ENCODE measurements at regions not wholly inside any gene's neighbourhood (a gene's known extent, or its start where the extent isn't known, plus 50 kb on each side); places are given as distances from the start of the nearest gene placed in this dataset.

GRCh38 chr7:18201350-18201749 lies 173.7 kb upstream of the PRPS1L1 start:
- DNase-seq (ENCODE audit: low spot score) = no peak
- H4K8ac ChIP-seq (ENCODE audit: low read depth, low read length) = no peak overlapping the region
- no peaks in the 10 kb centered on the region for H3K9me3 ChIP-seq (replicated peaks in 1 of 2; ENCODE audit: control insufficient read depth in 2 of 2, insufficient read depth in 1 of 2, low read depth in 1 of 2, low read length in 2 of 2)

GRCh38 chr7:18202315-18203045 lies 174.8 kb upstream of the PRPS1L1 start:
- Histone ChIP-seq H2AK5ac (ENCODE audit: low read depth, low read length) (no peak overlapping the region), H3K9me3 (replicated peaks in 1 of 2; ENCODE audit: control insufficient read depth in 2 of 2, insufficient read depth in 1 of 2, low read depth in 1 of 2, low read length in 2 of 2) (no peaks in the 10 kb centered on the region), H3K4me2 (ENCODE audit: insufficient read depth, low read length, poor library complexity, severe bottlenecking) (no peak overlapping the region), H2BK5ac (ENCODE audit: low read length) (no peak overlapping the region), H2BK15ac (ENCODE audit: low read length) (no peak overlapping the region), H3K14ac (ENCODE audit: low read length) (no peak overlapping the region), H3K27me3 (ENCODE audit: control insufficient read depth in 3 of 3, insufficient read depth in 3 of 3, low read depth in 1 of 3, low read length in 3 of 3) (no peaks in the 10 kb centered on the region), H2BK12ac (ENCODE audit: low read length) (no peak overlapping the region), H3K9ac (ENCODE audit: low read depth, low read length, poor library complexity) (no peak overlapping the region), H2BK120ac (ENCODE audit: low read depth, low read length) (no peak overlapping the region), H3K18ac (ENCODE audit: low read length) (no peak overlapping the region), H3K27ac (replicated peaks; ENCODE audit: low read length) (no peak overlapping the region), H2AFZ (ENCODE audit: low read length) (no peak overlapping the region), H3K4me3 (ENCODE audit: low read length in 2 of 2) (no peak overlapping the region), H3K4me1 (ENCODE audit: control insufficient read depth in 2 of 2, insufficient read depth in 1 of 2, low read depth in 1 of 2, low read length in 2 of 2) (no peaks in the 10 kb centered on the region), H4K91ac (ENCODE audit: low read depth, low read length, poor library complexity) (no peak overlapping the region), H3K79me1 (ENCODE audit: low read depth, low read length) (no peaks in the 10 kb centered on the region), H3K4ac (ENCODE audit: low read length) (no peak overlapping the region), H3K23ac (ENCODE audit: low read depth, low read length, poor library complexity) (no peak overlapping the region), H4K8ac (ENCODE audit: low read depth, low read length) (no peak overlapping the region), H3K36me3 (replicated peaks in 1 of 2; ENCODE audit: control insufficient read depth in 2 of 2, insufficient read depth in 2 of 2, low read length in 2 of 2) (no peaks in the 10 kb centered on the region)
- no peak for DNase-seq (ENCODE audit: low spot score)
- WGBS, 2 donors (ENCODE audit: extremely low coverage in 2 of 2, insufficient read length in 2 of 2, insufficient replicate concordance in 1 of 2) = no CpG with 5 or more reads among the region's 3 CpGs

More at GRCh38 chr7:18201350-18201749, 173.7 kb upstream of the PRPS1L1 start:
- Histone ChIP-seq H3K4me1 (ENCODE audit: control insufficient read depth in 2 of 2, insufficient read depth in 1 of 2, low read depth in 1 of 2, low read length in 2 of 2) (no peaks in the 10 kb centered on the region), H2AK5ac (ENCODE audit: low read depth, low read length) (no peak overlapping the region), H3K27ac (replicated peaks; ENCODE audit: low read length) (no peak overlapping the region), H3K4me3 (ENCODE audit: low read length in 2 of 2) (no peak overlapping the region), H2BK12ac (ENCODE audit: low read length) (no peak overlapping the region), H2BK5ac (ENCODE audit: low read length) (no peak overlapping the region), H2BK15ac (ENCODE audit: low read length) (no peak overlapping the region), H3K9ac (ENCODE audit: low read depth, low read length, poor library complexity) (no peak overlapping the region), H3K4ac (ENCODE audit: low read length) (no peak overlapping the region), H3K4me2 (ENCODE audit: insufficient read depth, low read length, poor library complexity, severe bottlenecking) (no peak overlapping the region), H3K23ac (ENCODE audit: low read depth, low read length, poor library complexity) (no peak overlapping the region), H3K18ac (ENCODE audit: low read length) (no peak overlapping the region), H3K27me3 (ENCODE audit: control insufficient read depth in 3 of 3, insufficient read depth in 3 of 3, low read depth in 1 of 3, low read length in 3 of 3) (no peaks in the 10 kb centered on the region), H4K91ac (ENCODE audit: low read depth, low read length, poor library complexity) (no peak overlapping the region), H3K14ac (ENCODE audit: low read length) (no peak overlapping the region), H2BK120ac (ENCODE audit: low read depth, low read length) (no peak overlapping the region), H3K36me3 (replicated peaks in 1 of 2; ENCODE audit: control insufficient read depth in 2 of 2, insufficient read depth in 2 of 2, low read length in 2 of 2) (no peaks in the 10 kb centered on the region), H2AFZ (ENCODE audit: low read length) (no peak overlapping the region), H3K79me1 (ENCODE audit: low read depth, low read length) (no peaks in the 10 kb centered on the region)

- no peak overlapping the region for H3K14ac ChIP-seq (ENCODE audit: low read length)
- no peak overlapping the region for H3K23ac ChIP-seq (ENCODE audit: low read depth, low read length, poor library complexity)
- H3K4me1 ChIP-seq (ENCODE audit: control insufficient read depth in 2 of 2, insufficient read depth in 1 of 2, low read depth in 1 of 2, low read length in 2 of 2) = no peaks in the 10 kb centered on the region
- H2BK15ac ChIP-seq (ENCODE audit: low read length) = no peak overlapping the region
- H3K4me3 ChIP-seq (ENCODE audit: low read length in 2 of 2) = no peak overlapping the region
- H3K9ac ChIP-seq (ENCODE audit: low read depth, low read length, poor library complexity) = no peak overlapping the region
- H2BK5ac ChIP-seq (ENCODE audit: low read length) = no peak overlapping the region
- H2BK12ac ChIP-seq (ENCODE audit: low read length) = no peak overlapping the region
- no peak overlapping the region for H3K27ac ChIP-seq (replicated peaks; ENCODE audit: low read length)
- H2BK120ac ChIP-seq (ENCODE audit: low read depth, low read length) = no peak overlapping the region
- no peak overlapping the region for H3K18ac ChIP-seq (ENCODE audit: low read length)
- H3K79me1 ChIP-seq (ENCODE audit: low read depth, low read length) = no peaks in the 10 kb centered on the region
- H3K4me2 ChIP-seq (ENCODE audit: insufficient read depth, low read length, poor library complexity, severe bottlenecking) = no peak overlapping the region
- H2AFZ ChIP-seq (ENCODE audit: low read length) = no peak overlapping the region
- no peak overlapping the region for H4K8ac ChIP-seq (ENCODE audit: low read depth, low read length)
- DNase-seq (ENCODE audit: low spot score) = no peak
- H3K36me3 ChIP-seq (replicated peaks in 1 of 2; ENCODE audit: control insufficient read depth in 2 of 2, insufficient read depth in 2 of 2, low read length in 2 of 2) = no peaks in the 10 kb centered on the region
- no peak overlapping the region for H2AK5ac ChIP-seq (ENCODE audit: low read depth, low read length)
- H3K9me3 ChIP-seq (replicated peaks in 1 of 2; ENCODE audit: control insufficient read depth in 2 of 2, insufficient read depth in 1 of 2, low read depth in 1 of 2, low read length in 2 of 2) = no peaks in the 10 kb centered on the region
- H3K4ac ChIP-seq (ENCODE audit: low read length) = no peak overlapping the region
- no CpG with 5 or more reads among the region's 1 CpG for WGBS, 2 donors (ENCODE audit: extremely low coverage in 2 of 2, insufficient read length in 2 of 2, insufficient replicate concordance in 1 of 2)
- H3K27me3 ChIP-seq (ENCODE audit: control insufficient read depth in 3 of 3, insufficient read depth in 3 of 3, low read depth in 1 of 3, low read length in 3 of 3) = no peaks in the 10 kb centered on the region
- no peak overlapping the region for H4K91ac ChIP-seq (ENCODE audit: low read depth, low read length, poor library complexity)
Measured at GRCh38 chr7:18206331-18206730, 178.7 kb upstream of the PRPS1L1 start.

GRCh38 chr7:18208921-18209320 lies 181.3 kb upstream of the PRPS1L1 start:
- no peaks in the 10 kb centered on the region for H3K36me3 ChIP-seq (replicated peaks in 1 of 2; ENCODE audit: control insufficient read depth in 2 of 2, insufficient read depth in 2 of 2, low read length in 2 of 2)
- no CpG with 5 or more reads among the region's 1 CpG for WGBS, 2 donors (ENCODE audit: extremely low coverage in 2 of 2, insufficient read length in 2 of 2, insufficient replicate concordance in 1 of 2)
- no peak overlapping the region for H3K4ac ChIP-seq (ENCODE audit: low read length)
- H3K27me3 ChIP-seq (ENCODE audit: control insufficient read depth in 3 of 3, insufficient read depth in 3 of 3, low read depth in 1 of 3, low read length in 3 of 3) = no peaks in the 10 kb centered on the region
- no peak overlapping the region for H2BK5ac ChIP-seq (ENCODE audit: low read length)
- H3K9ac ChIP-seq (ENCODE audit: low read depth, low read length, poor library complexity) = no peak overlapping the region
- H3K9me3 ChIP-seq (replicated peaks in 1 of 2; ENCODE audit: control insufficient read depth in 2 of 2, insufficient read depth in 1 of 2, low read depth in 1 of 2, low read length in 2 of 2) = no peaks in the 10 kb centered on the region
- no peak overlapping the region for H2AK5ac ChIP-seq (ENCODE audit: low read depth, low read length)
- no peak overlapping the region for H3K14ac ChIP-seq (ENCODE audit: low read length)
- DNase-seq (ENCODE audit: low spot score) = no peak
- H3K18ac ChIP-seq (ENCODE audit: low read length) = no peak overlapping the region
- H2BK120ac ChIP-seq (ENCODE audit: low read depth, low read length) = no peak overlapping the region
- no peaks in the 10 kb centered on the region for H3K4me1 ChIP-seq (ENCODE audit: control insufficient read depth in 2 of 2, insufficient read depth in 1 of 2, low read depth in 1 of 2, low read length in 2 of 2)
- no peak overlapping the region for H4K91ac ChIP-seq (ENCODE audit: low read depth, low read length, poor library complexity)
- no peak overlapping the region for H3K4me2 ChIP-seq (ENCODE audit: insufficient read depth, low read length, poor library complexity, severe bottlenecking)
- H3K4me3 ChIP-seq (ENCODE audit: low read length in 2 of 2) = no peak overlapping the region
- H2AFZ ChIP-seq (ENCODE audit: low read length) = no peak overlapping the region
- H4K8ac ChIP-seq (ENCODE audit: low read depth, low read length) = no peak overlapping the region
- no peak overlapping the region for H3K23ac ChIP-seq (ENCODE audit: low read depth, low read length, poor library complexity)
- H3K27ac ChIP-seq (replicated peaks; ENCODE audit: low read length) = no peak overlapping the region
- H2BK15ac ChIP-seq (ENCODE audit: low read length) = no peak overlapping the region
- no peak overlapping the region for H2BK12ac ChIP-seq (ENCODE audit: low read length)
- no peaks in the 10 kb centered on the region for H3K79me1 ChIP-seq (ENCODE audit: low read depth, low read length)
